HG03439 (cell line): ENCODE measurements at regions not wholly inside any gene's neighbourhood (a gene's known extent, or its start where the extent isn't known, plus 50 kb on each side); places are given as distances from the start of the nearest gene placed in this dataset.
"Not testable (repeated sequence)": the region's sequence is repeated elsewhere in the genome, so short reads cannot be mapped to it uniquely, and the experiment has no call there.

ENCODE experiments used
- ATAC-seq: cut with Tn5 transposase; IDR thresholded peaks from one replicate; pipeline ENCODE4 v1.9.1; 2021; ENCODE audit warnings: mild to moderate bottlenecking, moderate library complexity; ENCODE audit not compliant: unreplicated experiment

GRCh38 chr13:103883164-103883563 lies 816.9 kb upstream of the SLC10A2 start:
- ATAC-seq, result no peak

GRCh38 chr13:103880146-103880545 lies 813.9 kb upstream of the SLC10A2 start:
- not testable (repeated sequence) for ATAC-seq

- no peak for ATAC-seq
Observed at GRCh38 chr13:103878891-103879605, 812.8 kb upstream of the SLC10A2 start.

- no peak for ATAC-seq
Observed at GRCh38 chr13:103876571-103876970, 810.4 kb upstream of the SLC10A2 start.

GRCh38 chr13:103873725-103874124 lies 807.5 kb upstream of the SLC10A2 start:
- no peak for ATAC-seq

GRCh38 chr13:103866048-103866447 lies 799.8 kb upstream of the SLC10A2 start:
- no peak for ATAC-seq

- ATAC-seq, result no peak
Observed at GRCh38 chr13:103862525-103862924, 796.3 kb upstream of the SLC10A2 start.

GRCh38 chr13:103859952-103860351 lies 793.7 kb upstream of the SLC10A2 start:
- ATAC-seq, result no peak

- ATAC-seq, result no peak
Observed at GRCh38 chr13:103852036-103852435, 785.8 kb upstream of the SLC10A2 start.

GRCh38 chr13:103844471-103844870 lies 778.3 kb upstream of the SLC10A2 start:
- ATAC-seq, result no peak

GRCh38 chr13:103839460-103839859 lies 773.2 kb upstream of the SLC10A2 start:
- no peak for ATAC-seq

GRCh38 chr13:103835052-103835451 lies 768.8 kb upstream of the SLC10A2 start:
- no peak for ATAC-seq

GRCh38 chr13:103833294-103833852 lies 767.2 kb upstream of the SLC10A2 start:
- ATAC-seq, result no peak

- no peak for ATAC-seq
Observed at GRCh38 chr13:103815619-103816018, 749.4 kb upstream of the SLC10A2 start.

GRCh38 chr13:103812971-103813370 lies 746.8 kb upstream of the SLC10A2 start:
- ATAC-seq, result no peak

- ATAC-seq, result no peak
Observed at GRCh38 chr13:103812558-103812957, 746.3 kb upstream of the SLC10A2 start.

GRCh38 chr13:103810026-103810425 lies 743.8 kb upstream of the SLC10A2 start:
- no peak for ATAC-seq

GRCh38 chr13:103805771-103806170 lies 739.6 kb upstream of the SLC10A2 start:
- ATAC-seq, result no peak

- no peak for ATAC-seq
Observed at GRCh38 chr13:103803349-103803748, 737.1 kb upstream of the SLC10A2 start.

- ATAC-seq, result no peak
Observed at GRCh38 chr13:103799028-103799427, 732.8 kb upstream of the SLC10A2 start.

- no peak for ATAC-seq
Observed at GRCh38 chr13:103795892-103796478, 729.8 kb upstream of the SLC10A2 start.

- ATAC-seq, result no peak
Observed at GRCh38 chr13:103794526-103794925, 728.3 kb upstream of the SLC10A2 start.
